DMS53 treated with DMSO at 0.1 percent for 48 hours (cell line): ENCODE measurements at regions not wholly inside any gene's neighbourhood (a gene's known extent, or its start where the extent isn't known, plus 50 kb on each side); places are given as distances from the start of the nearest gene placed in this dataset.

Source experiments
- DNase-seq: peaks from one replicate; lab custom pipeline; 2025; ENCODE audit not compliant: unreplicated experiment; lab: John Stamatoyannopoulos, UW

- no peak for DNase-seq
These were observed 411.6 kb downstream of the RPS24 start for GRCh38 chr10:78445308-78445707.

- DNase-seq: no peak
These were observed 414.8 kb downstream of the RPS24 start for GRCh38 chr10:78448470-78448869.

GRCh38 chr10:78448994-78449418, 415.3 kb downstream of the RPS24 start:
- DNase-seq: no peak

GRCh38 chr10:78449554-78449953, 415.9 kb downstream of the RPS24 start:
- DNase-seq: no peak

GRCh38 chr10:78450239-78450638, 416.6 kb downstream of the RPS24 start:
- no peak for DNase-seq

GRCh38 chr10:78450807-78451485, 417.3 kb downstream of the RPS24 start:
- DNase-seq: peak; percentile 39

GRCh38 chr10:78451592-78451991, 417.9 kb downstream of the RPS24 start:
- no peak for DNase-seq

- no peak for DNase-seq
These were observed 420.5 kb downstream of the RPS24 start for GRCh38 chr10:78454123-78454645.

- DNase-seq: no peak
These were observed 421.6 kb downstream of the RPS24 start for GRCh38 chr10:78455236-78455635.

- peak; percentile 22 for DNase-seq
These were observed 422.1 kb downstream of the RPS24 start for GRCh38 chr10:78455811-78456210.

GRCh38 chr10:78456649-78457400, 423.2 kb downstream of the RPS24 start:
- DNase-seq: no peak

- DNase-seq: no peak
These were observed 424.3 kb downstream of the RPS24 start for GRCh38 chr10:78457804-78458482.

- DNase-seq: peak; percentile 99
These were observed 425.4 kb downstream of the RPS24 start for GRCh38 chr10:78458983-78459638.

GRCh38 chr10:78459639-78460037, 426.0 kb downstream of the RPS24 start:
- DNase-seq: no peak

GRCh38 chr10:78460204-78460603, 426.5 kb downstream of the RPS24 start:
- no peak for DNase-seq

- no peak for DNase-seq
These were observed 427.7 kb downstream of the RPS24 start for GRCh38 chr10:78461333-78461732.

GRCh38 chr10:78462176-78462575, 428.5 kb downstream of the RPS24 start:
- no peak for DNase-seq

- DNase-seq: no peak
These were observed 429.1 kb downstream of the RPS24 start for GRCh38 chr10:78462726-78463228.

- DNase-seq: no peak
These were observed 430.6 kb downstream of the RPS24 start for GRCh38 chr10:78464118-78464855.

GRCh38 chr10:78464856-78465267, 431.2 kb downstream of the RPS24 start:
- DNase-seq: no peak
